Loucy (cell line): ENCODE measurements at regions not wholly inside any gene's neighbourhood (a gene's known extent, or its start where the extent isn't known, plus 50 kb on each side); places are given as distances from the start of the nearest gene placed in this dataset.

Source experiments
- H2AFZ ChIP-seq: fragments of 200-600 bp; sonication (generic); 2 replicates; pipeline ENCODE4 v1.6.0; 2016; ENCODE audit warnings: antibody characterized with exemption, mild to moderate bottlenecking, low read length, moderate library complexity
- H3F3A ChIP-seq: fragments of 200-600 bp; 2 replicates; pipeline ENCODE4 v1.6.0; 2016; ENCODE audit warnings: antibody characterized with exemption, low read depth, mild to moderate bottlenecking
- H3K27me3 ChIP-seq: fragments of 200-600 bp; sonication (generic); 2 replicates; pipeline ENCODE4 v1.6.1; 2014; ENCODE audit warnings: low read length, mild to moderate bottlenecking; ENCODE audit not compliant: insufficient read depth, poor library complexity, severe bottlenecking
- H3K36me3 ChIP-seq: fragments of 200-600 bp; sonication (generic); 2 replicates; pipeline ENCODE4 v1.6.1; 2016; ENCODE audit warnings: low read length; ENCODE audit not compliant: insufficient read depth
- H3K4me1 ChIP-seq: fragments of 200-600 bp; sonication (generic); 2 replicates; pipeline ENCODE4 v1.5.1; 2014; ENCODE audit warnings: low read length, mild to moderate bottlenecking; ENCODE audit not compliant: insufficient read depth, poor library complexity, severe bottlenecking
- H3K4me2 ChIP-seq: fragments of 200-600 bp; sonication (generic); 2 replicates; pipeline ENCODE4 v1.6.0; 2014; ENCODE audit warnings: antibody characterized with exemption, low read length, low read depth, mild to moderate bottlenecking; ENCODE audit not compliant: poor library complexity, severe bottlenecking
- H3K4me3 ChIP-seq: fragments of 200-600 bp; sonication (generic); 2 replicates; pipeline ENCODE4 v1.5.1; 2014; ENCODE audit warnings: low read length, mild to moderate bottlenecking, mixed read lengths; ENCODE audit not compliant: poor library complexity, severe bottlenecking
- H3K79me2 ChIP-seq: fragments of 200-600 bp; sonication (generic); 2 replicates; pipeline ENCODE4 v1.6.1; 2014; ENCODE audit warnings: low read length; ENCODE audit not compliant: insufficient read depth
- H3K9ac ChIP-seq: fragments of 200-600 bp; sonication (generic); 2 replicates; pipeline ENCODE4 v1.6.0; 2014; ENCODE audit warnings: mild to moderate bottlenecking, low read depth, low read length, moderate library complexity; ENCODE audit not compliant: poor library complexity, severe bottlenecking
- H3K9me2 ChIP-seq: fragments of 200-600 bp; sonication (generic); replicated peaks from 2 replicates; pipeline ENCODE4 v1.6.1; 2016; ENCODE audit warnings: low read depth, low read length, mixed read lengths
- H3K9me3 ChIP-seq: fragments of 200-600 bp; sonication (generic); 2 replicates; pipeline ENCODE4 v1.6.1; 2014; ENCODE audit warnings: mild to moderate bottlenecking, antibody characterized with exemption, low read length, low read depth; ENCODE audit not compliant: insufficient read depth
- H4K20me1 ChIP-seq: fragments of 200-600 bp; sonication (generic); 2 replicates; pipeline ENCODE4 v1.6.0; 2014; ENCODE audit warnings: antibody characterized with exemption, low read length, mild to moderate bottlenecking; ENCODE audit not compliant: insufficient read depth, poor library complexity, severe bottlenecking
- EZH2phosphoT487 ChIP-seq: fragments of 200-600 bp; IDR thresholded peaks from 2 replicates; pipeline ENCODE4 v1.6.1; 2018; ENCODE audit warnings: antibody characterized with exemption, mild to moderate bottlenecking, moderate library complexity, borderline replicate concordance
- TF ChIP-seq, protein P1 (sequence below): fragments of 200-600 bp; sonication (generic); conservative IDR thresholded peaks from 2 replicates; pipeline ENCODE4 v1.5.1; 2014; ENCODE audit warnings: mild to moderate bottlenecking, antibody characterized with exemption, low read length

DNA sequence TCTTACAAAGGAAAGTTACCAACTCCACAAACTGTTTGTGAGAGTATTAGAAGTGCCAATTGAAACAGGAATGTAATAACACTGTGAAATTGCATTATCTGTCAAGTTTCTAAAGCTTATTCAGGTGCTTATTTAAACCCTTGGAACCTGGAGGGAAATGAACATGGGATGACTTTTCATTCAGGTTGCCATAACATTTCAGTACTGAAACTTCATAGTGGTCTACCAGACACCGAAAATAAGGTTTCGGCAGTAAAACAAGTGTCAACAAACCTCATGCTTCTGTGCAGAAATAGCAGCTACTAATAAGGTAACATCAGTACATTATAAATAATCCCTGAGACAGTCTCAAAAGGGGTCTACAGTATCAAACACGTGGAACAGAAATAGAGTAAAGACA lies 890.7 kb upstream of the INTU start:
- TF ChIP-seq, protein P1, sequence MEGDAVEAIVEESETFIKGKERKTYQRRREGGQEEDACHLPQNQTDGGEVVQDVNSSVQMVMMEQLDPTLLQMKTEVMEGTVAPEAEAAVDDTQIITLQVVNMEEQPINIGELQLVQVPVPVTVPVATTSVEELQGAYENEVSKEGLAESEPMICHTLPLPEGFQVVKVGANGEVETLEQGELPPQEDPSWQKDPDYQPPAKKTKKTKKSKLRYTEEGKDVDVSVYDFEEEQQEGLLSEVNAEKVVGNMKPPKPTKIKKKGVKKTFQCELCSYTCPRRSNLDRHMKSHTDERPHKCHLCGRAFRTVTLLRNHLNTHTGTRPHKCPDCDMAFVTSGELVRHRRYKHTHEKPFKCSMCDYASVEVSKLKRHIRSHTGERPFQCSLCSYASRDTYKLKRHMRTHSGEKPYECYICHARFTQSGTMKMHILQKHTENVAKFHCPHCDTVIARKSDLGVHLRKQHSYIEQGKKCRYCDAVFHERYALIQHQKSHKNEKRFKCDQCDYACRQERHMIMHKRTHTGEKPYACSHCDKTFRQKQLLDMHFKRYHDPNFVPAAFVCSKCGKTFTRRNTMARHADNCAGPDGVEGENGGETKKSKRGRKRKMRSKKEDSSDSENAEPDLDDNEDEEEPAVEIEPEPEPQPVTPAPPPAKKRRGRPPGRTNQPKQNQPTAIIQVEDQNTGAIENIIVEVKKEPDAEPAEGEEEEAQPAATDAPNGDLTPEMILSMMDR = no peak
- no peak for TF ChIP-seq EZH2phosphoT487
- Histone ChIP-seq H3K4me3 (no peak overlapping the region), H3K36me3 (no peaks in the 10 kb centered on the region), H3K9ac (no peak overlapping the region), H3K4me1 (no peaks in the 10 kb centered on the region), H3K9me3 (no peaks in the 10 kb centered on the region), H3K27me3 (no peaks in the 10 kb centered on the region), H3K4me2 (no peak overlapping the region), H3F3A (no peaks in the 10 kb centered on the region), H3K9me2 (no peaks in the 10 kb centered on the region), H2AFZ (no peak overlapping the region), H3K79me2 (no peaks in the 10 kb centered on the region), H4K20me1 (no peaks in the 10 kb centered on the region)

DNA sequence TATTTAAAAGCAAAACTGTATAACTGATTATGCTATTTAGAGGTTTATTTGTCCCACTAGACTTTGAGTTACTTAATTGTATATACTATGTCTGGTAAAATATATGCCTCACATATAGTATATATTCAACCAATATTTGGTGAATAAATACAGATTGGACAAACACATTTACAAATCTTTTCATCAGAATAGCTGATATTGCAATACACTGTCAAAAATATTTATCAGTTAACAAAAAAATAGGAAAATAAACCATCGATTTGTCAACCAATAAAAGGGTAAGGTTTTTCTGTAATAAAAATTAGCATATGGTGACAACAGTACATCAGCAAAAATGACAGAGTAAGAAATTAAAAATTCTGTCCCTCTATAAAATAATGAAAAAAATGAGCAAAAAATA lies 889.9 kb upstream of the INTU start:
- Histone ChIP-seq H3K9ac (no peak overlapping the region), H4K20me1 (no peaks in the 10 kb centered on the region), H3K9me2 (no peaks in the 10 kb centered on the region), H3K4me1 (no peaks in the 10 kb centered on the region), H3F3A (no peaks in the 10 kb centered on the region), H3K9me3 (no peaks in the 10 kb centered on the region), H3K4me2 (no peak overlapping the region), H2AFZ (no peak overlapping the region), H3K36me3 (no peaks in the 10 kb centered on the region), H3K27me3 (no peaks in the 10 kb centered on the region), H3K79me2 (no peaks in the 10 kb centered on the region), H3K4me3 (no peak overlapping the region)
- TF ChIP-seq, protein P1 = no peak
- no peak for TF ChIP-seq EZH2phosphoT487

DNA sequence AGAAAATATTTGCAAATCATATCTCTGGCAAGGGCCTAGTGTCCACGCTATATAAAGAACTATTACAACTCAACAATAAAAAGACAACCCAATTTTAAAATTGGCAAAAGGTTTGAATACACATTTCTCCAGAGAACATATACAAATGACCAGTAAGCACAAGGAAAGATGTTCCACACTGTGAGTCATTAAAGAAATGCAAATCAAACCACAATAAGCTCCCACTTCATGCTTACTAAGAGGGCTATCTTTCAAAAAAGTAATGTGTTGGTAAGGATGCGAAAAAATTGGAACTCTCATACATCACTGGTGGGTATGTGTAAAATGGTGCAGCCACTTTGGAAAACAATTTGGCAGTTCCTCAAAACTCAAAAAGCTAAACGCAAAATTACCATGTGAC lies 884.0 kb upstream of the INTU start:
- no peaks in the 10 kb centered on the region for H3K9me2 ChIP-seq
- H3K36me3 ChIP-seq = no peaks in the 10 kb centered on the region
- H3K4me3 ChIP-seq = no peak overlapping the region
- TF ChIP-seq, protein P1 = no peak
- no peak for TF ChIP-seq EZH2phosphoT487
- no peaks in the 10 kb centered on the region for H4K20me1 ChIP-seq
- no peak overlapping the region for H3K4me2 ChIP-seq
- H3K9ac ChIP-seq = no peak overlapping the region
- no peaks in the 10 kb centered on the region for H3K9me3 ChIP-seq
- H2AFZ ChIP-seq = no peak overlapping the region
- H3K27me3 ChIP-seq = no peaks in the 10 kb centered on the region
- no peaks in the 10 kb centered on the region for H3K79me2 ChIP-seq
- H3K4me1 ChIP-seq = no peaks in the 10 kb centered on the region
- no peaks in the 10 kb centered on the region for H3F3A ChIP-seq
